ENCODE measurements at regions not wholly inside any gene's neighbourhood (a gene's known extent, or its start where the extent isn't known, plus 50 kb on each side); places are given as distances from the start of the nearest gene placed in this dataset.

DNA sequence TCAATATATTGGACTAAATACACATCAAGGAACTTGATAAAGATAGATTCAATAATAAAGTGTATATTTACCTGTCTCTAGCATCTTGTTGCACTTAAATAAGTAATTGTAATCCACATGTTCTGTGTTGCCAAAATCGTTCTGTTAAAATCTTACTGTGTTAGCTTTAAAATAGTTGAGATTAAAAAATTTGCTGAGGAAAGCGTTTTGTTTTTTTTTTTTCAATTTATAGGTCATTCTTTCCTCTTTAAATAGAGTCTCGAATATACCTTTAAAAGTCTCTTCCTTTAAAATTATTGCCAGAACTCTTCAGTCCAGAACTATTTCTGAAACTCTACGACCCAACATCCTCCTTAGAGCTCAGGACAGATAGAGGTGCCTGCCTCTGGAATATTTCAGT, 195.6 kb upstream of the OPRM1 start:
- TF ChIP-seq, protein P1, sequence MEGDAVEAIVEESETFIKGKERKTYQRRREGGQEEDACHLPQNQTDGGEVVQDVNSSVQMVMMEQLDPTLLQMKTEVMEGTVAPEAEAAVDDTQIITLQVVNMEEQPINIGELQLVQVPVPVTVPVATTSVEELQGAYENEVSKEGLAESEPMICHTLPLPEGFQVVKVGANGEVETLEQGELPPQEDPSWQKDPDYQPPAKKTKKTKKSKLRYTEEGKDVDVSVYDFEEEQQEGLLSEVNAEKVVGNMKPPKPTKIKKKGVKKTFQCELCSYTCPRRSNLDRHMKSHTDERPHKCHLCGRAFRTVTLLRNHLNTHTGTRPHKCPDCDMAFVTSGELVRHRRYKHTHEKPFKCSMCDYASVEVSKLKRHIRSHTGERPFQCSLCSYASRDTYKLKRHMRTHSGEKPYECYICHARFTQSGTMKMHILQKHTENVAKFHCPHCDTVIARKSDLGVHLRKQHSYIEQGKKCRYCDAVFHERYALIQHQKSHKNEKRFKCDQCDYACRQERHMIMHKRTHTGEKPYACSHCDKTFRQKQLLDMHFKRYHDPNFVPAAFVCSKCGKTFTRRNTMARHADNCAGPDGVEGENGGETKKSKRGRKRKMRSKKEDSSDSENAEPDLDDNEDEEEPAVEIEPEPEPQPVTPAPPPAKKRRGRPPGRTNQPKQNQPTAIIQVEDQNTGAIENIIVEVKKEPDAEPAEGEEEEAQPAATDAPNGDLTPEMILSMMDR (IDR thresholded peaks at IDR 0.05) = no peak
- no peak for TF ChIP-seq POLR2AphosphoS5 (IDR thresholded peaks at IDR 0.05)
- TF ChIP-seq POLR2A (IDR thresholded peaks at IDR 0.05) = no peak
- TF ChIP-seq EP300 (IDR thresholded peaks at IDR 0.05) = no peak
